T-helper 2 cell treated with Interferon-gamma antibody and Interleukin-4, amounts not matched to agents 5 μg/mL and 100 μg/mL, for 36 hours (primary cell): ENCODE measurements at regions not wholly inside any gene's neighbourhood (a gene's known extent, or its start where the extent isn't known, plus 50 kb on each side); places are given as distances from the start of the nearest gene placed in this dataset.

Experiments
- DNase-seq: peaks from one replicate; pipeline ENCODE4 v3.0.0; 2021; ENCODE audit warnings: low spot score
- H3K27ac Mint-ChIP-seq: one replicate; pipeline ENCODE4 v1.8.0; 2021; ENCODE audit warnings: mild to moderate bottlenecking, mixed read lengths
- H3K27me3 Mint-ChIP-seq: one replicate; pipeline ENCODE4 v1.8.0; 2021; ENCODE audit warnings: low read depth, mixed read lengths
- H3K36me3 Mint-ChIP-seq: one replicate; pipeline ENCODE4 v1.8.0; 2021; ENCODE audit warnings: low read depth, mixed read lengths
- H3K4me1 Mint-ChIP-seq: one replicate; pipeline ENCODE4 v1.8.0; 2021; ENCODE audit warnings: low read depth, mixed read lengths
- H3K4me3 Mint-ChIP-seq: one replicate; pipeline ENCODE4 v1.8.0; 2022; ENCODE audit warnings: mild to moderate bottlenecking, moderate library complexity, mixed read lengths
- H3K9me3 Mint-ChIP-seq: one replicate; pipeline ENCODE4 v1.8.0; 2021; ENCODE audit warnings: mixed read lengths

- DNase-seq = no peak
- no peak overlapping the region for H3K4me3 Mint-ChIP-seq
- no peaks in the 10 kb centered on the region for H3K36me3 Mint-ChIP-seq
- no peak overlapping the region for H3K27ac Mint-ChIP-seq
- H3K27me3 Mint-ChIP-seq = no peaks in the 10 kb centered on the region
- H3K9me3 Mint-ChIP-seq = no peaks in the 10 kb centered on the region
- peaks cover 53% of the 10 kb centered on the region for H3K4me1 Mint-ChIP-seq
Measured at GRCh38 chr2:111701798-111702118, 182.2 kb downstream of the ANAPC1 start.

DNA sequence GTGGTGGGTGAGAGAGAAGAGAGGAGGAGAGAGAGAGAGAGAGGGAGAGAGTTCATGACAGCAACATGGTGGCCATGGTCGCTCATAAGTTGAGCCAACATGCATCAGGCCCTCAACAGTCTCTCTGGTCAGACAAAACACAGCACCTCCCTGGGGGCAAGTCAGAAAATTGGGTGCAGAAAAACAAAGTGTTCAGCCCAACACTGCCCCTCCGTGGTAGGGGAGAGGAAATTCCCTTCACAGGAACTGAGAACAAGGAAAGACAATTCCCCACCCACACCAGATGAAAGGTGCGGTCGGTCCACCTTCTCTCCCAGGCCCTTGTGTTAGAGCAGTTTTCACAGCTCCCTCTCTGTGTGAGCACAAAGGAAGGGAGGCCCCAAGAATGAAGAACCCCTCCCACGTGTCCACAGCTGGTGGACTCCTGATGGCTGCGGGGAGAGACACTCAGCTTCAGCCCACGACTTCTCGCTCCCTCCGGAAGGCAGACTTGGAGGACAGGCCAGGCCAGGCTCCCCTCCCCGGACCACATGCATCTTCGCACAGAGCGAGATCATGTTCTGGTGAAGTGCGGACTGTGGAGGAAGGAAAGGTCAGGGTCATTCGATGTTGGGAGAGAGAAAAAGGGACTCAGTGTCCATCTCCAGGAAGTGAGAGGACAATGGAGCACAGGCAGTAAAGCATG lies 181.7 kb downstream of the ANAPC1 start:
- Mint-ChIP-seq H3K9me3 (no peaks in the 10 kb centered on the region), H3K27me3 (no peaks in the 10 kb centered on the region), H3K4me3 (no peak overlapping the region), H3K4me1 (peaks cover 55% of the 10 kb centered on the region), H3K27ac (no peak overlapping the region), H3K36me3 (no peaks in the 10 kb centered on the region)
- DNase-seq = peak; percentile 39

- no peaks in the 10 kb centered on the region for H3K9me3 Mint-ChIP-seq
- no peaks in the 10 kb centered on the region for H3K36me3 Mint-ChIP-seq
- no peaks in the 10 kb centered on the region for H3K27me3 Mint-ChIP-seq
- no peak for DNase-seq
- H3K4me1 Mint-ChIP-seq = peaks cover 55% of the 10 kb centered on the region
- H3K4me3 Mint-ChIP-seq = no peak overlapping the region
- H3K27ac Mint-ChIP-seq = no peak overlapping the region
Measured at GRCh38 chr2:111702804-111703196, 181.2 kb downstream of the ANAPC1 start.

- H3K4me1 Mint-ChIP-seq = peaks cover 51% of the 10 kb centered on the region
- H3K27ac Mint-ChIP-seq = no peak overlapping the region
- H3K36me3 Mint-ChIP-seq = no peaks in the 10 kb centered on the region
Measured at GRCh38 chr2:111703759-111704158, 180.2 kb downstream of the ANAPC1 start.

GRCh38 chr2:111704246-111704645 lies 179.7 kb downstream of the ANAPC1 start:
- H3K4me3 Mint-ChIP-seq = no peak overlapping the region
- H3K27ac Mint-ChIP-seq = peak overlapping the region; percentile 8
- no peak for DNase-seq
- no peaks in the 10 kb centered on the region for H3K9me3 Mint-ChIP-seq
- peaks cover 46% of the 10 kb centered on the region for H3K4me1 Mint-ChIP-seq
- H3K36me3 Mint-ChIP-seq = no peaks in the 10 kb centered on the region
- H3K27me3 Mint-ChIP-seq = no peaks in the 10 kb centered on the region

More at GRCh38 chr2:111703759-111704158, 180.2 kb downstream of the ANAPC1 start:
- H3K9me3 Mint-ChIP-seq = no peaks in the 10 kb centered on the region
- H3K4me3 Mint-ChIP-seq = no peak overlapping the region
- no peaks in the 10 kb centered on the region for H3K27me3 Mint-ChIP-seq
- DNase-seq = no peak

DNA sequence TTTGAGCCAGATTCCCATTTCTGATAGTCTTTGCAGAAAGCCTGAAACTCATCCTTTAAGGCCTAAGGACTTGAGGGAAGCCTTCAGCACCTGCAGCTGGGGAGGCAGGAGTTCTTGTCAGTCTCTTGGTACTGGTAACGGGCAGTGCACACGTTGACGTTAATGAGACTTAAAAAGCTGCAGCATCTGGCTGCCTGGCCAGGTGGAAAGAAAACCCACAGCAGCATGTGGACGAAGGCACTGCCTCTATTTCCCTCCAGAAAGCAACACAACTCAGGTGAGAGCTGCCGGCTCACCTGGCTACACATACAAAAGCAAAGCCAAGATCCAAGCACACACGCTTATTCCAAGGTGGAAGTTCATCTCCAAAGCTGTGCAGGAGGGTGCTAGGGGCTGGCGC lies 178.8 kb downstream of the ANAPC1 start:
- Mint-ChIP-seq H3K4me1 (peaks cover 42% of the 10 kb centered on the region), H3K27ac (peak overlapping the region; percentile 71), H3K9me3 (no peaks in the 10 kb centered on the region), H3K27me3 (no peaks in the 10 kb centered on the region), H3K4me3 (peak overlapping the region; percentile 26), H3K36me3 (no peaks in the 10 kb centered on the region)
- DNase-seq = no peak

DNA sequence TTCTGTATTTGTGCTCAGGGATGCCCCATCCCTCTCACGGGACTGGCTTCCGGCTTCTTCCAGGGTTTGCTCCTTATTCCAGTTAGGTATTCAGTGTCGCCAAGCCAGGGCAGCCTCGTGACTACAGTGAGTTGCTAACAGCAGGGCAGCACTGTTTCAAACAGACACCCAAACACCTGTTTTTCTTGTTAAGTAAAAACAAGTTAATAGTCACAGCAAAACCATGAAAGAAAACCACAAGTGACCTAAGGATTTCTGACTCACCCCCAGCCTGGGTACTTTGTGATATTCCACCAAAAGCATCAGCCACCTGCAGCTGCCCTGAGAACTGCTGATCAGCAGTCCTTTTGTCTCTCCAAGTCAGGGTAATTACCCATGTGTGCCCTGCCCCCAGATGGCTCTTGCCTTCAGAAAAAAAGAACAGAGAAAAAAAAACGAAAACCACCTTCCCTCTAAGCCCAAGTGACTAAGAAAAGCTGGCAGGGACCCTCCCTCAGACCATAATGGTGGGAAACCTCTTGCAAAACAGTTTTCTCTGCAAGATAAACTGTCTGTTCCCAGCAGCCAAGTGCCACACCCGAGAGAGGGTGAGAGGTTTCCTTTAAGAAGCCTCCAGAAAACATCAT lies 178.2 kb downstream of the ANAPC1 start:
- H3K36me3 Mint-ChIP-seq = no peaks in the 10 kb centered on the region
- no peaks in the 10 kb centered on the region for H3K27me3 Mint-ChIP-seq
- peak; percentile 76 for DNase-seq
- H3K4me1 Mint-ChIP-seq = peaks cover 42% of the 10 kb centered on the region
- H3K27ac Mint-ChIP-seq = peak overlapping the region; percentile 87
- peak overlapping the region; percentile 51 for H3K4me3 Mint-ChIP-seq
- no peaks in the 10 kb centered on the region for H3K9me3 Mint-ChIP-seq

GRCh38 chr2:111706481-111707001 lies 177.5 kb downstream of the ANAPC1 start:
- peaks cover 3% of the 10 kb centered on the region for H3K27me3 Mint-ChIP-seq
- peak overlapping the region; percentile 87 for H3K27ac Mint-ChIP-seq

DNA sequence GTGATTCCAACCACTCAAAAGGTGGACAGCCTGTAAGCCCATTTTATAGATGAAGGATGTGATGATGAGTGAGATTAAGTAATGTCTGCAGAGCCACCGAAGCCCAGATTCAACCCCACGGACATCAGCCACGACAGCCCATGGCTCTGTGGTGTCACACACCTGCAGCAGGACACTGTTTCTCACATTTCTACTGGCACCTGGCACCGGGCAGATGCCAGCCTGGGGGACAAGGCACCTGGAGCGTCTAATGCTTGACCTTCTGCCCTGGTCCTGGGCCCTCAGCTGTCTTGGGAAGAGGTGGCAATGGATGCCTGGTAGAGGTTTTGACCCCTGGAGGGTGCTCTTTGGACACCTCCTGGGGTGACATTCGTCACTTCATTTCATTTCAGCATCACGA lies 176.3 kb downstream of the ANAPC1 start:
- H3K27ac Mint-ChIP-seq = no peak overlapping the region

More at GRCh38 chr2:111706481-111707001, 177.5 kb downstream of the ANAPC1 start:
- no peak for DNase-seq
- H3K4me3 Mint-ChIP-seq = no peak overlapping the region
- peaks cover 35% of the 10 kb centered on the region for H3K4me1 Mint-ChIP-seq
- H3K9me3 Mint-ChIP-seq = no peaks in the 10 kb centered on the region
- no peaks in the 10 kb centered on the region for H3K36me3 Mint-ChIP-seq

GRCh38 chr2:111708476-111709180 lies 175.4 kb downstream of the ANAPC1 start:
- Mint-ChIP-seq H3K27me3 (peaks cover 11% of the 10 kb centered on the region), H3K27ac (no peak overlapping the region), H3K9me3 (no peaks in the 10 kb centered on the region), H3K4me3 (no peak overlapping the region), H3K4me1 (peaks cover 26% of the 10 kb centered on the region), H3K36me3 (peaks cover 2% of the 10 kb centered on the region)
- no peak for DNase-seq

More for the DNA sequence above, 176.3 kb downstream of the ANAPC1 start:
- Mint-ChIP-seq H3K4me1 (peaks cover 26% of the 10 kb centered on the region), H3K4me3 (no peak overlapping the region), H3K27me3 (peaks cover 11% of the 10 kb centered on the region), H3K36me3 (peaks cover 2% of the 10 kb centered on the region), H3K9me3 (no peaks in the 10 kb centered on the region)
- no peak for DNase-seq

DNA sequence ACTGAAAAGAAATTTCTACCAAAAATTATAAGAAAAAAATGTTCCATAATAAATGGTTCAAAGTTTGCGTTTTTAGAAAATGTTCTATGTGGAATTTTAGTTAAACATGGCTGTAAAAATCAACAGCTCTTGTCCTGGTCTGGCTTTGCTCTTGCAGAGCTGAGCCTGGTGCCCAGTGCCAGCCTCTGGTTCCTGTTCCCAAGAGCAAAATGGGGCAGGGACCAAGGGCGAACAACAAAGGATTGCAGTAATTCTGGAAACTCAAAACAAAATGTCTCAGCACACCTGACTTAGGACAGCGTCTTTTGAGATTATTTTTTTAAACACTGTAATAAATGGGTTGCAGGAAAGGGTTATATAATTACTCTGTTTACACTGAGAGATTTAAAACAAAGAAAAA lies 174.7 kb downstream of the ANAPC1 start:
- H3K27ac Mint-ChIP-seq = no peak overlapping the region
- H3K4me1 Mint-ChIP-seq = peaks cover 19% of the 10 kb centered on the region
- H3K4me3 Mint-ChIP-seq = no peak overlapping the region
- peaks cover 2% of the 10 kb centered on the region for H3K36me3 Mint-ChIP-seq
- DNase-seq = no peak
- H3K9me3 Mint-ChIP-seq = no peaks in the 10 kb centered on the region
- peaks cover 11% of the 10 kb centered on the region for H3K27me3 Mint-ChIP-seq

- peaks cover 11% of the 10 kb centered on the region for H3K27me3 Mint-ChIP-seq
- no peaks in the 10 kb centered on the region for H3K9me3 Mint-ChIP-seq
- no peak overlapping the region for H3K27ac Mint-ChIP-seq
- peaks cover 2% of the 10 kb centered on the region for H3K36me3 Mint-ChIP-seq
- peaks cover 16% of the 10 kb centered on the region for H3K4me1 Mint-ChIP-seq
- H3K4me3 Mint-ChIP-seq = no peak overlapping the region
- DNase-seq = no peak
Measured at GRCh38 chr2:111710085-111710484, 173.9 kb downstream of the ANAPC1 start.

DNA sequence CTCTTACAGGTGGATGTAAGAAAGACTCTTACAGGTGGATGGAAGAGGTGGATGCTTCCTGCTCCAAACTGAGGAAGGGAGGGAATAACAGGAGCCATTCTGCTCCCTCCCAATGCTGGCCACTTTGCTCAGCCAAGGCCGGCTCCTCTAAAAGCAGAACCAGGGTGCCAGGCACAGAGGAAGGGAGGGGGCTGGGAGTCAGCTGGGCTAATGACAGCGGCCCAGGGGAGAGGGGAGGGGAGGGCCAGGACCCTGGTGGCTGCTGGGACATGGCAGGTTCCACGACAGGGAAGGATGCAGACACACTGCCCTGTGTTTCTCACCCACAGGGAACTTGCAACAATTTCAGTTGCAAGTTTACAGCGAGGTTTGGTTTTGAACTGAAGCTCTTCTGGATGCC lies 173.4 kb downstream of the ANAPC1 start:
- peaks cover 11% of the 10 kb centered on the region for H3K4me1 Mint-ChIP-seq
- H3K4me3 Mint-ChIP-seq = no peak overlapping the region
- peaks cover 11% of the 10 kb centered on the region for H3K27me3 Mint-ChIP-seq
- no peak overlapping the region for H3K27ac Mint-ChIP-seq
- no peaks in the 10 kb centered on the region for H3K9me3 Mint-ChIP-seq
- no peak for DNase-seq
- H3K36me3 Mint-ChIP-seq = peaks cover 2% of the 10 kb centered on the region

- H3K4me3 Mint-ChIP-seq = no peak overlapping the region
- H3K27me3 Mint-ChIP-seq = peaks cover 11% of the 10 kb centered on the region
- no peaks in the 10 kb centered on the region for H3K9me3 Mint-ChIP-seq
- H3K4me1 Mint-ChIP-seq = peaks cover 5% of the 10 kb centered on the region
- H3K36me3 Mint-ChIP-seq = peaks cover 2% of the 10 kb centered on the region
- DNase-seq = no peak
- H3K27ac Mint-ChIP-seq = no peak overlapping the region
Measured at GRCh38 chr2:111711270-111711669, 172.7 kb downstream of the ANAPC1 start.
